H9 (cell line): ENCODE measurements at regions not wholly inside any gene's neighbourhood (a gene's known extent, or its start where the extent isn't known, plus 50 kb on each side); places are given as distances from the start of the nearest gene placed in this dataset.

Experiments used
- DNase-seq: peaks from one replicate; pipeline ENCODE4 v3.0.0-alpha.2; 2017
- H2AFZ ChIP-seq: one replicate; pipeline ENCODE4 v1.6.1; 2013; ENCODE audit warnings: mild to moderate bottlenecking, low read length, control low read depth, moderate library complexity
- H2AK5ac ChIP-seq: 2 replicates; pipeline ENCODE4 v1.6.1; 2013; ENCODE audit warnings: low read length, control low read depth, mixed read lengths; ENCODE audit not compliant: insufficient read length
- H2BK120ac ChIP-seq: one replicate; pipeline ENCODE4 v1.6.1; 2013; ENCODE audit warnings: low read depth, mild to moderate bottlenecking, low read length, control low read depth, inconsistent platforms; ENCODE audit not compliant: poor library complexity, severe bottlenecking
- H2BK12ac ChIP-seq: 2 replicates; pipeline ENCODE4 v1.6.1; 2013; ENCODE audit warnings: low read length, control low read depth, mixed read lengths, low read depth; ENCODE audit not compliant: insufficient read length
- H2BK15ac ChIP-seq: 2 replicates; pipeline ENCODE4 v1.6.1; 2013; ENCODE audit warnings: low read depth, low read length, control low read depth
- H2BK20ac ChIP-seq: one replicate; pipeline ENCODE4 v1.6.1; 2013; ENCODE audit warnings: low read depth, mild to moderate bottlenecking, low read length, control low read depth, inconsistent platforms; ENCODE audit not compliant: poor library complexity, severe bottlenecking
- H2BK5ac ChIP-seq: 2 replicates; pipeline ENCODE4 v1.6.1; 2013; ENCODE audit warnings: low read length, control low read depth, mixed read lengths; ENCODE audit not compliant: insufficient read length
- H3K14ac ChIP-seq: 2 replicates; pipeline ENCODE4 v1.6.1; 2013; ENCODE audit warnings: low read length, control low read depth; ENCODE audit not compliant: insufficient read depth
- H3K18ac ChIP-seq: 2 replicates; pipeline ENCODE4 v1.6.1; 2013; ENCODE audit warnings: low read depth, mild to moderate bottlenecking, mixed read lengths, low read length, control low read depth; ENCODE audit not compliant: insufficient read length
- H3K23ac ChIP-seq: 2 replicates; pipeline ENCODE4 v1.6.1; 2013; ENCODE audit warnings: low read length, control low read depth, mixed read lengths, low read depth; ENCODE audit not compliant: insufficient read length
- H3K23me2 ChIP-seq: 2 replicates; pipeline ENCODE4 v1.6.1; 2013; ENCODE audit warnings: low read depth, mild to moderate bottlenecking, mixed read lengths, low read length, control low read depth; ENCODE audit not compliant: insufficient read length, poor library complexity, severe bottlenecking
- H3K27ac ChIP-seq: 2 replicates; pipeline ENCODE4 v1.5.1; 2013; ENCODE audit warnings: low read length, control low read depth, mixed read lengths, low read depth; ENCODE audit not compliant: insufficient read length
- H3K27me3 ChIP-seq: 2 replicates; pipeline ENCODE4 v1.6.1; 2013; ENCODE audit warnings: low read length, control low read depth, inconsistent platforms; ENCODE audit not compliant: insufficient read depth
- H3K4ac ChIP-seq: 2 replicates; pipeline ENCODE4 v1.6.1; 2013; ENCODE audit warnings: low read depth, mild to moderate bottlenecking, control low read depth, inconsistent platforms, low read length, moderate library complexity
- H3K4me1 ChIP-seq: 2 replicates; pipeline ENCODE4 v1.6.1; 2013; ENCODE audit warnings: low read length, control low read depth, inconsistent platforms; ENCODE audit not compliant: insufficient read depth
- H3K4me2 ChIP-seq: 2 replicates; pipeline ENCODE4 v1.6.1; 2013; ENCODE audit warnings: low read length, control low read depth, mixed read lengths; ENCODE audit not compliant: insufficient read length, insufficient read depth
- H3K56ac ChIP-seq: 2 replicates; pipeline ENCODE4 v1.6.1; 2013; ENCODE audit warnings: low read depth, mild to moderate bottlenecking, mixed read lengths, low read length, control low read depth; ENCODE audit not compliant: insufficient read length
- H3K79me1 ChIP-seq: 2 replicates; pipeline ENCODE4 v1.6.1; 2013; ENCODE audit warnings: low read depth, mild to moderate bottlenecking, moderate library complexity, low read length, control low read depth, inconsistent platforms; ENCODE audit not compliant: insufficient read depth, poor library complexity, severe bottlenecking
- H3K79me2 ChIP-seq: 2 replicates; pipeline ENCODE4 v1.6.1; 2013; ENCODE audit warnings: low read length, control low read depth, inconsistent platforms; ENCODE audit not compliant: insufficient read depth
- H3K9ac ChIP-seq: 2 replicates; pipeline ENCODE4 v1.6.1; 2013; ENCODE audit warnings: low read length, control low read depth, mixed read lengths; ENCODE audit not compliant: insufficient read length; ENCODE audit errors: extremely low read depth
- H3K9me3 ChIP-seq: one replicate; pipeline ENCODE4 v1.6.1; 2013; ENCODE audit warnings: low read depth, low read length, inconsistent platforms; ENCODE audit not compliant: control insufficient read depth
- H3T11ph ChIP-seq: one replicate; pipeline ENCODE4 v1.6.1; 2013; ENCODE audit warnings: mild to moderate bottlenecking, low read length, control low read depth, inconsistent platforms
- H4K20me1 ChIP-seq: one replicate; pipeline ENCODE4 v1.6.1; 2013; ENCODE audit not compliant: control insufficient read depth, insufficient read length, insufficient read depth
- H4K5ac ChIP-seq: 2 replicates; pipeline ENCODE4 v1.6.1; 2013; ENCODE audit warnings: low read depth, mild to moderate bottlenecking, mixed read lengths, low read length, control low read depth; ENCODE audit not compliant: insufficient read length
- H4K8ac ChIP-seq: replicated peaks from 2 replicates; pipeline ENCODE4 v1.6.1; 2013; ENCODE audit warnings: low read length, control low read depth, mixed read lengths, low read depth; ENCODE audit not compliant: insufficient read length
- H4K91ac ChIP-seq: 2 replicates; pipeline ENCODE4 v1.6.1; 2013; ENCODE audit warnings: low read depth, mild to moderate bottlenecking, moderate library complexity, mixed read lengths, low read length, control low read depth; ENCODE audit not compliant: insufficient read length
- H3K27ac Mint-ChIP-seq, 3 experiments: 2 replicates in 2 of 3; 3 replicates in 1 of 3; pipeline ENCODE4 v1.8.0; 2020 to 2021; ENCODE audit warnings: mixed read lengths in 3 of 3, mild to moderate bottlenecking in 1 of 3, moderate library complexity in 1 of 3
- H3K27me3 Mint-ChIP-seq: 2 replicates; pipeline ENCODE4 v1.8.0; 2021; ENCODE audit warnings: low read depth, mild to moderate bottlenecking, moderate library complexity, mixed read lengths
- H3K36me3 Mint-ChIP-seq, 3 experiments: 2 replicates in 2 of 3; 3 replicates in 1 of 3; pipeline ENCODE4 v1.8.0; 2020 to 2021; ENCODE audit warnings: low read depth in 3 of 3, mixed read lengths in 3 of 3; ENCODE audit not compliant: insufficient read depth in 1 of 3
- H3K4me1 Mint-ChIP-seq, 2 experiments: 2 replicates each; pipeline ENCODE4 v1.8.0; 2020; ENCODE audit warnings: mixed read lengths in 2 of 2
- H3K4me3 Mint-ChIP-seq, 2 experiments: 2 replicates in 1 of 2; 3 replicates in 1 of 2; pipeline ENCODE4 v1.8.0; 2020 to 2021; ENCODE audit warnings: mild to moderate bottlenecking in 2 of 2, mixed read lengths in 2 of 2, moderate library complexity in 1 of 2
- H3K9me3 Mint-ChIP-seq, 2 experiments: 2 replicates in 1 of 2; 3 replicates in 1 of 2; pipeline ENCODE4 v1.8.0; 2020; ENCODE audit warnings: mild to moderate bottlenecking in 2 of 2, mixed read lengths in 2 of 2, moderate library complexity in 1 of 2
- CTCF ChIP-seq: fragments of 200-600 bp; sonication (generic); conservative IDR thresholded peaks from 3 replicates; pipeline ENCODE4 v1.8.0; 2021; ENCODE audit warnings: antibody characterized with exemption, mild to moderate bottlenecking
- WGBS: extraction: QIAGEN DNeasy Blood & Tissue Kit; methylation state at CpG from one replicate; pipeline ENCODE4 v1.1.7; 2013; ENCODE audit warnings: missing lambda C conversion rate, low lambda C conversion rate, mixed read lengths; ENCODE audit not compliant: insufficient read length; ENCODE audit errors: extremely low coverage; 5-methylcytosine and 5-hydroxymethylcytosine counted together

GRCh38 chr7:121697731-121698316 is 175.1 kb upstream of the PTPRZ1 start:
- H3K4ac ChIP-seq, result no peak overlapping the region
- no peak overlapping the region for H2BK120ac ChIP-seq
- DNase-seq, result no peak
- no peak overlapping the region for H3K9ac ChIP-seq
- no peak overlapping the region for H2BK12ac ChIP-seq
- H3K79me2 ChIP-seq, result no peaks in the 10 kb centered on the region
- WGBS, result no CpG with 5 or more reads among the region's 2 CpGs
- no peaks in the 10 kb centered on the region for H3K4me1 ChIP-seq
- H3K4me1 Mint-ChIP-seq, result no peaks in the 10 kb centered on the region
- no peak overlapping the region for H3K27ac ChIP-seq
- H4K91ac ChIP-seq, result no peak overlapping the region
- no peak overlapping the region for H2BK20ac ChIP-seq
- no peak overlapping the region for H3K56ac ChIP-seq
- H4K8ac ChIP-seq, result no peak overlapping the region
- TF ChIP-seq CTCF, result no peak
- no peak overlapping the region for H4K5ac ChIP-seq
- no peak overlapping the region for H3K23ac ChIP-seq
- H3K27me3 ChIP-seq, result no peaks in the 10 kb centered on the region
- H3K27ac Mint-ChIP-seq, result no peak overlapping the region
- no peak overlapping the region for H2BK5ac ChIP-seq
- no peak overlapping the region for H3K4me2 ChIP-seq
- H3K9me3 Mint-ChIP-seq, result no peaks in the 10 kb centered on the region
- no peaks in the 10 kb centered on the region for H3K27me3 Mint-ChIP-seq
- no peaks in the 10 kb centered on the region for H3K79me1 ChIP-seq
- H3K18ac ChIP-seq, result no peak overlapping the region
- H2AK5ac ChIP-seq, result no peak overlapping the region
- H4K20me1 ChIP-seq, result no peaks in the 10 kb centered on the region
- no peak overlapping the region for H2AFZ ChIP-seq
- H3K9me3 ChIP-seq, result no peaks in the 10 kb centered on the region
- H2BK15ac ChIP-seq, result no peak overlapping the region
- H3K36me3 Mint-ChIP-seq, result no peaks in the 10 kb centered on the region
- H3T11ph ChIP-seq, result no peak overlapping the region
- H3K14ac ChIP-seq, result no peak overlapping the region
- H3K23me2 ChIP-seq, result no peaks in the 10 kb centered on the region
- no peak overlapping the region for H3K4me3 Mint-ChIP-seq
